Naive thymus-derived CD4-positive, alpha-beta T cell (primary cell): ENCODE measurements at regions not wholly inside any gene's neighbourhood (a gene's known extent, or its start where the extent isn't known, plus 50 kb on each side); places are given as distances from the start of the nearest gene placed in this dataset.

Experiments
- ATAC-seq: fragments of 150-1000 bp; cut with Tn5 transposase; 2 replicates; pipeline ENCODE4 v1.10.0; 2021; ENCODE audit warnings: mild to moderate bottlenecking, moderate library complexity
- CTCF ChIA-PET: fragments of 350-600 bp; sonication (Branson Sonifier 250); formaldehyde crosslinking; loops from one replicate; lab custom pipeline; 2021; ENCODE audit warnings: antibody characterized with exemption; lab: Charles Lee
- POLR2A ChIA-PET: fragments of 350-600 bp; sonication (Branson Sonifier 250); formaldehyde crosslinking; loops from one replicate; lab custom pipeline; 2021; ENCODE audit warnings: antibody characterized with exemption, inconsistent platforms; lab: Charles Lee
- DNase-seq, 9 donors: peaks; one replicate each; pipeline versions ENCODE4 v3.0.0 to v3.0.0-alpha.2; 2020 to 2022; ENCODE audit warnings: mixed read lengths in 1 of 9
- H3K27ac ChIP-seq: one replicate; pipeline ENCODE4 v1.7.0; 2013; ENCODE audit warnings: mild to moderate bottlenecking, low read depth, low read length, moderate library complexity
- H3K27me3 ChIP-seq, 2 donors: one replicate each; pipeline ENCODE4 v1.7.0; 2013; ENCODE audit warnings: low read length in 2 of 2, mild to moderate bottlenecking in 2 of 2, moderate library complexity in 2 of 2; ENCODE audit not compliant: control insufficient read depth in 2 of 2, insufficient read depth in 2 of 2
- H3K36me3 ChIP-seq, 3 experiments: 1 replicate in 2 of 3; 2 replicates in 1 of 3; pipeline ENCODE4 v1.7.0; 2013; ENCODE audit warnings: low read length in 3 of 3, mild to moderate bottlenecking in 3 of 3, moderate library complexity in 1 of 3; ENCODE audit not compliant: insufficient read depth in 3 of 3, control insufficient read depth in 2 of 3
- H3K4me1 ChIP-seq, 2 donors: one replicate each; pipeline ENCODE4 v1.7.0; 2013; ENCODE audit warnings: low read length in 2 of 2, mild to moderate bottlenecking in 2 of 2, moderate library complexity in 1 of 2; ENCODE audit not compliant: control insufficient read depth in 2 of 2, insufficient read depth in 2 of 2
- H3K4me3 ChIP-seq: 2 replicates; pipeline ENCODE4 v1.7.0; 2013; ENCODE audit warnings: mild to moderate bottlenecking, low read length
- H3K9me3 ChIP-seq, 3 experiments: 1 replicate in 2 of 3; 2 replicates in 1 of 3; pipeline ENCODE4 v1.7.0; 2013; ENCODE audit warnings: low read length in 3 of 3; ENCODE audit not compliant: control insufficient read depth in 2 of 3
- H3K27ac Mint-ChIP-seq, 9 donors: one replicate each; pipeline ENCODE4 v1.8.0; 2020 to 2022; ENCODE audit warnings: mixed read lengths in 9 of 9, mild to moderate bottlenecking in 8 of 9, moderate library complexity in 5 of 9, inconsistent platforms in 2 of 9
- H3K27me3 Mint-ChIP-seq, 5 donors: one replicate each; pipeline ENCODE4 v1.8.0; 2021 to 2022; ENCODE audit warnings: mixed read lengths in 5 of 5, mild to moderate bottlenecking in 1 of 5
- H3K36me3 Mint-ChIP-seq, 5 donors: one replicate each; pipeline ENCODE4 v1.8.0; 2020 to 2022; ENCODE audit warnings: mixed read lengths in 5 of 5, mild to moderate bottlenecking in 3 of 5, inconsistent platforms in 1 of 5
- H3K4me1 Mint-ChIP-seq, 7 donors: one replicate each; pipeline ENCODE4 v1.8.0; 2020 to 2022; ENCODE audit warnings: mixed read lengths in 7 of 7, mild to moderate bottlenecking in 3 of 7, inconsistent platforms in 1 of 7
- H3K4me3 Mint-ChIP-seq, 10 donors: one replicate each; pipeline ENCODE4 v1.8.0; 2020 to 2022; ENCODE audit warnings: mild to moderate bottlenecking in 10 of 10, mixed read lengths in 10 of 10, moderate library complexity in 6 of 10, inconsistent platforms in 2 of 10
- H3K9me3 Mint-ChIP-seq, 11 donors: one replicate each; pipeline ENCODE4 v1.8.0; 2020 to 2022; ENCODE audit warnings: mixed read lengths in 11 of 11, mild to moderate bottlenecking in 4 of 11, inconsistent platforms in 1 of 11, moderate library complexity in 1 of 11
- intact Hi-C, 2 donors: fragments of 100-400 bp; cut with micrococcal nuclease; formaldehyde crosslinking; loops; one replicate each; pipeline ENCODE4 v1.15.1; 2023

DNA sequence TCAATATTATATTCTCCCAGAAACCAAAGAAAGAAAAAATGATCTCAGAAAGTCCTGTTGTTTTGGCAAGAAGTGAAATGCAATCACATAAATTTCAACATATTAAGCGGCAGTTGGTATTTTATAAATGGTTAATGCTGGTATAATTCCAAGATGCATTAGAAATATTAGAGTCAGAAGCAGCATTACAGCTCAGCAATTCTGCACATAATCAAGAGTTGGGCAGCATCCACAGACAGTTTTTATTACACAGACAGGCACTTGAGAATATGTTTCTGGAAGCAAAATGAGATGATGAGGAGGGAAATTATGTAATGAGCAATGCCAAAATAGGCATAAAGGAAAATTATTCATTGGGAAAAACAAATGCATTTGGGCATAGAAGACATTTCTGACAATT lies 148.1 kb downstream of the KCNJ2 start:
- no peaks in the 10 kb centered on the region for H3K4me1 ChIP-seq
- no peak for ATAC-seq
- peaks cover 0 to 4% (median 0%) of the 10 kb centered on the region in 7 donors for H3K4me1 Mint-ChIP-seq
- H3K9me3 Mint-ChIP-seq = peaks cover 0 to 11% (median 2%) of the 10 kb centered on the region in 11 donors
- H3K27ac ChIP-seq = no peak overlapping the region
- H3K27me3 Mint-ChIP-seq = peaks cover 0 to 5% (median 4%) of the 10 kb centered on the region in 5 donors
- ChIA-PET POLR2A (no interaction called here), CTCF (no interaction called here)
- H3K4me3 ChIP-seq = no peak overlapping the region
- no peaks in the 10 kb centered on the region for H3K36me3 Mint-ChIP-seq
- no peak overlapping the region for H3K4me3 Mint-ChIP-seq
- DNase-seq = no peak
- intact Hi-C loops = no loop called here
- no peaks in the 10 kb centered on the region for H3K27me3 ChIP-seq
- no peaks in the 10 kb centered on the region for H3K9me3 ChIP-seq
- no peak overlapping the region for H3K27ac Mint-ChIP-seq
- no peaks in the 10 kb centered on the region for H3K36me3 ChIP-seq

DNA sequence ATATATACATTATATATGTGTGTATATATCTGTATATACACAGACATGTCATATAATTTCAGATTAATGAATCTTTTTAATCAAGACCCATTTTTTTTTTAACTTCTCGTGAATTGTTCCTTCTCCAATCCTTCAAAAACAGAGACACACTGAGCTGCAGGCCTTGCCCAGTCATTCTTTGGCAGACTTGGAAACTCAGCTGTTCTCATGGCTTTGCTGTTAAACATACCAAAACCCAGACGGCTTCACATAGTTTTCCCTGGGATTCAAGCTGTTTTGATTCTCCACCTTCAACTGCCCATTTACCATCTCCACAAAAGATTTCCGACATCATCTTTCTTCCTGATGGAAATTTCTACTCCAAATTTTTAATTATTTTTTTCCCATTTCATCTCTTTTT lies 148.7 kb downstream of the KCNJ2 start:
- Mint-ChIP-seq H3K27me3 (peaks cover 0 to 8% (median 5%) of the 10 kb centered on the region in 5 donors), H3K36me3 (no peaks in the 10 kb centered on the region), H3K4me1 (peaks cover 0 to 4% (median 0%) of the 10 kb centered on the region in 7 donors), H3K27ac (no peak overlapping the region), H3K9me3 (peaks cover 0 to 11% (median 2%) of the 10 kb centered on the region in 11 donors), H3K4me3 (no peak overlapping the region)
- ATAC-seq = no peak
- Histone ChIP-seq H3K27ac (no peak overlapping the region), H3K27me3 (no peaks in the 10 kb centered on the region), H3K9me3 (no peaks in the 10 kb centered on the region), H3K4me3 (no peak overlapping the region), H3K36me3 (no peaks in the 10 kb centered on the region), H3K4me1 (no peaks in the 10 kb centered on the region)
- DNase-seq = no peak
- intact Hi-C loops = no loop called here
- ChIA-PET CTCF (no interaction called here), POLR2A (no interaction called here)

DNA sequence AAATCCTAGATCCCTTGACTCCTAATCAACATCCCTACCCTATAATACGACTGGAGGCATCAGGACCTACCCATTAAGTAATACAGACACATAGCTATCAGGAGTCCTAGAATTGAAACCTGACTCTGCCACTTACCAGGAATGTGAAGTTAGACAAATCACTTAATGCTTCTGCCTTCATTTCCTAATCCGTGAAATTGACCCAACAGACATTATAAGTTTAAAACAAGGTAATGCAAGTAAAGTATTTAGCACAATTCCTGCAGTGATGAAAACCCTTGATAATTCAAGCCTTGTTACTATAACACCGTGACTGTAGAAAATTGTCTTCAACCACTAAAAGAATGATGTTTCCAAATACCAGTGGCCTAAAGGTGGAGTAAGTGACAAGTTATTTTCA lies 150.2 kb downstream of the KCNJ2 start:
- peaks cover 0 to 2% (median 0%) of the 10 kb centered on the region in 7 donors for H3K4me1 Mint-ChIP-seq
- Histone ChIP-seq H3K36me3 (no peaks in the 10 kb centered on the region), H3K27ac (no peak overlapping the region), H3K9me3 (no peaks in the 10 kb centered on the region), H3K4me3 (no peak overlapping the region), H3K4me1 (no peaks in the 10 kb centered on the region), H3K27me3 (no peaks in the 10 kb centered on the region)
- ATAC-seq (no peak), DNase-seq (no peak)
- H3K27me3 Mint-ChIP-seq = peaks cover 0 to 8% (median 5%) of the 10 kb centered on the region in 5 donors
- CTCF ChIA-PET = no interaction called here
- no peak overlapping the region for H3K27ac Mint-ChIP-seq
- H3K9me3 Mint-ChIP-seq = peaks cover 0 to 11% (median 2%) of the 10 kb centered on the region in 11 donors
- POLR2A ChIA-PET = no interaction called here
- H3K4me3 Mint-ChIP-seq = no peak overlapping the region
- intact Hi-C loops = no loop called here
- no peaks in the 10 kb centered on the region for H3K36me3 Mint-ChIP-seq

DNA sequence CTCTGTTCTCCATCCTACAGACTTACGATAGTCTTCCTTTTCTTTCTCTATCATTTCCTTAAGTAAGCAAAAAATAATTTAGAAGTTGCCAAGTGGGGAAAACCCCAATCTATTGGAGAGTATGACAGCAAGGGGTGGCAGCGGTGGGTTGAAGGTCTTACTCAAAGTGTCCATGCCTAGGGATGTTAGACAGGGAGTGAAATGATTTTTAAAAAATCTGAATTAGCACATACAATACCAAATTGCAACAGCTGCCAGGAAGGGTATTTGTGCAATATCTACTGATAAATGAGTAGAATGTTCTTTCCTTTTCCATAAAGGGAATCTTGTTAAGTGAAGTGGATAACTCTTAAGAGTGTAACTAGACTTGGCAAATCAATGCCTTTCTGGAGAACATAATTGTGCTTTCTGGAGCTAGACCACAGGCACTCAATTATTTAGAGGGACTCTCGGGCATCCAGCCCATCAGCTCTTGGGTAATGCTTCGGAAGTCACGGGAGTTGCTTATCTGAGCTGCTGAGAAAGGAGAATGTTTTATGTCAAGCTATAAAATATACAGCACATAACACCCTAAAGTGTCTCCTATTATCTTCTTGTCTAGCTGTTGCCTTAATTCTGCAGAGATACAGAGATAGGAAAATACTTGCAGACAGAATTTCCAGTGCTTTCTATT lies 151.5 kb downstream of the KCNJ2 start:
- no peaks in the 10 kb centered on the region for H3K4me1 ChIP-seq
- no peak for DNase-seq
- H3K27me3 Mint-ChIP-seq = peaks cover 0 to 11% (median 5%) of the 10 kb centered on the region in 5 donors
- CTCF ChIA-PET = no interaction called here
- H3K4me3 Mint-ChIP-seq = no peak overlapping the region
- H3K36me3 ChIP-seq = no peaks in the 10 kb centered on the region
- peaks cover 0 to 11% (median 2%) of the 10 kb centered on the region in 11 donors for H3K9me3 Mint-ChIP-seq
- intact Hi-C loops = no loop called here
- H3K36me3 Mint-ChIP-seq = no peaks in the 10 kb centered on the region
- no peaks in the 10 kb centered on the region for H3K4me1 Mint-ChIP-seq
- H3K27ac ChIP-seq = no peak overlapping the region
- POLR2A ChIA-PET = no interaction called here
- no peak overlapping the region for H3K27ac Mint-ChIP-seq
- no peak for ATAC-seq
- H3K4me3 ChIP-seq = no peak overlapping the region
- H3K27me3 ChIP-seq = no peaks in the 10 kb centered on the region
- no peaks in the 10 kb centered on the region for H3K9me3 ChIP-seq

DNA sequence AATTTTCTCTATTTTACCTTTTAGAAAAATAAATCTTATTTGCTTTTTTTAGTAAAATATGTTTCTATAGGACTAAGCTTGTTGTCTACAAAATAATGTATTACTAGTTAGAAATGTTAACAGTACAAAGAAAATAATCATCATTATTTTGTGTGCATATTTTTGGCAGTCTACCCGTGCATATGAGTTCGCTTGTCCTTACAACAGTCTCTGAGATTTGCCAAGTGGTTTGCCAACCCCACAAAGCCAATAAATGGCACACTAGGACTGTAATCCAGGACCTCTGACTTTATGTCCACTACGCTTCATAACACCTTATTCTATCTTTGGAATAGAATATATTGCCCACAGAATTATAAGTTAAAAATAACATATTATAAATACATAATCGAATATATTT lies 152.0 kb downstream of the KCNJ2 start:
- Histone ChIP-seq H3K4me1 (no peaks in the 10 kb centered on the region), H3K4me3 (no peak overlapping the region), H3K9me3 (no peaks in the 10 kb centered on the region), H3K27ac (no peak overlapping the region), H3K27me3 (no peaks in the 10 kb centered on the region), H3K36me3 (no peaks in the 10 kb centered on the region)
- no peak overlapping the region for H3K27ac Mint-ChIP-seq
- intact Hi-C loops = no loop called here
- ChIA-PET CTCF (no interaction called here), POLR2A (no interaction called here)
- no peaks in the 10 kb centered on the region for H3K4me1 Mint-ChIP-seq
- H3K27me3 Mint-ChIP-seq = peaks cover 0 to 11% (median 4%) of the 10 kb centered on the region in 5 donors
- DNase-seq = no peak
- peaks cover 0 to 9% (median 2%) of the 10 kb centered on the region in 11 donors for H3K9me3 Mint-ChIP-seq
- no peaks in the 10 kb centered on the region for H3K36me3 Mint-ChIP-seq
- ATAC-seq = no peak
- H3K4me3 Mint-ChIP-seq = no peak overlapping the region

DNA sequence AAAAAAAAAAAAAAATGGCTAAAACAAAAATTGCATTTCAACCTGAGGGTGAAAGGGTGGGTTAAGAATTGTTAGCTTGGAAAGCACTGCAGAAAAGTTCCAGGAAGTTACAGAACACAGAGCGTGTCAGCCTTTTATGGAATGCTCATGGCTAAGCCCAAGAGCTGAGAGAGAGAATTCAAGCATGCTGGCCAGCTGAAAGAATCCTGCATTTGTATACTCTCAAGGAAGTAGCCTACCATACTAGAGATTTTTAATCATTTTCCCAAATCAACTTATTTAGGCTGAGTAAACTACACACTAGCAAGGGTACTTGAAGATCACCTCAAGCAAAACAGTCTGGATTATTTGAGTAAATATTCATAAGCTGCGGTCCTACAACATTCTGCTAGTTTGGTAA lies 153.9 kb downstream of the KCNJ2 start:
- H3K4me1 ChIP-seq = no peaks in the 10 kb centered on the region
- Mint-ChIP-seq H3K4me1 (no peaks in the 10 kb centered on the region), H3K36me3 (no peaks in the 10 kb centered on the region), H3K4me3 (no peak overlapping the region), H3K27me3 (peaks cover 0 to 11% (median 4%) of the 10 kb centered on the region in 5 donors), H3K9me3 (peaks cover 0 to 8% (median 2%) of the 10 kb centered on the region in 11 donors), H3K27ac (no peak overlapping the region)
- H3K4me3 ChIP-seq = no peak overlapping the region
- no peak overlapping the region for H3K27ac ChIP-seq
- no peak for ATAC-seq
- no peaks in the 10 kb centered on the region for H3K36me3 ChIP-seq
- no peaks in the 10 kb centered on the region for H3K9me3 ChIP-seq
- ChIA-PET POLR2A (no interaction called here), CTCF (no interaction called here)
- no peaks in the 10 kb centered on the region for H3K27me3 ChIP-seq
- no peak for DNase-seq
- intact Hi-C loops = no loop called here

DNA sequence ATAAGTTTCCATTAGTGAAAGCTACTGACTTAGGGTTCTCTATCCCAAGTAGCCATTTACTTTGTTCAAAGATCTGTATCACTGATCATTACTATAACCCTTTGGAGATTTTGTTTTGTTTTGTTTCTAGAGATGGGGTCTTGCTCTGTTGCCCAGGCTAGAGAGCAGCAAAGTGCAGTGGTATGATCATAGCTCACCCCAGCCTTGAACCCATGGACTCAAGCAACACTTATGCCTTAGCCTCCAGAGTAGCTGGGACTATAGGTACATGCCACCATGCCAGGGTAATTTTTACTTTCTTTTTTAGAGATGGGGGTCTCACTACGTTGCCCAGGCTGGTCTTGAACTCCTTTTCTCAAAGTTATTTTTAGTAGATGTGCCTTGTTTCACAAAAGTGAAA lies 154.7 kb downstream of the KCNJ2 start:
- Mint-ChIP-seq H3K27me3 (peaks cover 0 to 11% (median 4%) of the 10 kb centered on the region in 5 donors), H3K27ac (no peak overlapping the region), H3K4me3 (no peak overlapping the region), H3K4me1 (no peaks in the 10 kb centered on the region), H3K36me3 (no peaks in the 10 kb centered on the region), H3K9me3 (peaks cover 0 to 4% (median under 1%) of the 10 kb centered on the region in 11 donors)
- ChIA-PET POLR2A (no interaction called here), CTCF (no interaction called here)
- Histone ChIP-seq H3K27me3 (no peaks in the 10 kb centered on the region), H3K27ac (no peak overlapping the region), H3K36me3 (no peaks in the 10 kb centered on the region), H3K4me3 (no peak overlapping the region), H3K9me3 (no peaks in the 10 kb centered on the region), H3K4me1 (no peaks in the 10 kb centered on the region)
- DNase-seq = no peak
- intact Hi-C loops = no loop called here
- no peak for ATAC-seq
